SK-N-SH (cell line): ENCODE measurements at regions not wholly inside any gene's neighbourhood (a gene's known extent, or its start where the extent isn't known, plus 50 kb on each side); places are given as distances from the start of the nearest gene placed in this dataset.

ENCODE experiments used
- CTCF ChIA-PET: fragments of 300-600, 350-600 bp; formaldehyde crosslinking; extraction: SDS; loops from one replicate; lab custom pipeline; 2021; lab: Yijun Ruan, JAX
- POLR2A ChIA-PET: fragments of 350-600 bp; sonication (Branson Sonifier 250); formaldehyde crosslinking; extraction: SDS; loops from one replicate; lab custom pipeline; 2020; ENCODE audit warnings: antibody characterized with exemption, inconsistent platforms; lab: Yijun Ruan, JAX
- DNase-seq: peaks from one replicate; pipeline ENCODE4 v3.0.0; 2012
- H2AFZ ChIP-seq: fragments of 200-600 bp; sonication (generic); 2 replicates; pipeline ENCODE4 v1.8.1; 2016; ENCODE audit warnings: antibody characterized with exemption, mild to moderate bottlenecking, low read depth
- H3F3A ChIP-seq: fragments of 200-600 bp; sonication (generic); replicated peaks from 2 replicates; pipeline ENCODE3; 2016; ENCODE audit warnings: antibody characterized with exemption, mild to moderate bottlenecking; ENCODE audit not compliant: insufficient read depth
- H3K27ac ChIP-seq, 2 experiments: fragments of 200-500 bp in 1 of 2; fragments of 200-600 bp in 1 of 2; sonication (Bioruptor generic) in 1 of 2; sonication (generic), shearing (Covaris generic) in 1 of 2; 2 replicates each; pipeline versions ENCODE4 v1.5.1 to v1.6.1; 2014 to 2016; ENCODE audit warnings: low read depth in 2 of 2, inconsistent platforms in 1 of 2, low read length in 1 of 2, mild to moderate bottlenecking in 1 of 2, mixed read lengths in 1 of 2
- H3K27me3 ChIP-seq: fragments of 200-600 bp; sonication (generic), shearing (Covaris generic); 2 replicates; pipeline ENCODE4 v1.6.1; 2016; ENCODE audit warnings: mixed run types; ENCODE audit not compliant: insufficient read depth
- H3K36me3 ChIP-seq, 2 experiments: fragments of 200-500 bp in 1 of 2; fragments of 200-600 bp in 1 of 2; sonication (Bioruptor generic) in 1 of 2; sonication (generic) in 1 of 2; replicated peaks in 1 of 2; 2 replicates each; pipeline versions ENCODE3 to v1.5.1; 2014 to 2016; ENCODE audit warnings: low read length in 1 of 2, mild to moderate bottlenecking in 1 of 2; ENCODE audit not compliant: insufficient read depth in 2 of 2, control insufficient read depth in 1 of 2
- H3K4me1 ChIP-seq, 2 experiments: fragments of 200-500 bp in 1 of 2; fragments of 200-600 bp in 1 of 2; sonication (Bioruptor generic) in 1 of 2; sonication (generic), shearing (Covaris generic) in 1 of 2; 2 replicates each; pipeline versions ENCODE4 v1.5.1 to v1.6.1; 2014 to 2016; ENCODE audit warnings: low read depth in 1 of 2, low read length in 1 of 2, mixed run types in 1 of 2; ENCODE audit not compliant: insufficient read depth in 2 of 2, control insufficient read depth in 1 of 2
- H3K4me2 ChIP-seq: fragments of 200-600 bp; sonication (generic), shearing (Covaris generic); 2 replicates; pipeline ENCODE4 v1.6.1; 2017; ENCODE audit warnings: mixed run types
- H3K4me3 ChIP-seq, 2 experiments: fragments of 200-500 bp in 1 of 2; fragments of 200-600 bp in 1 of 2; sonication (Bioruptor generic) in 1 of 2; sonication (generic), shearing (Covaris generic) in 1 of 2; 2 replicates each; pipeline versions ENCODE4 v1.5.1 to v1.8.1; 2014 to 2016; ENCODE audit warnings: low read depth in 2 of 2, inconsistent platforms in 1 of 2, low read length in 1 of 2, mild to moderate bottlenecking in 1 of 2, mixed read lengths in 1 of 2, moderate library complexity in 1 of 2
- H3K79me2 ChIP-seq: fragments of 200-600 bp; sonication (generic); 2 replicates; pipeline ENCODE4 v1.8.1; 2017; ENCODE audit warnings: mild to moderate bottlenecking; ENCODE audit not compliant: insufficient read depth
- H3K9ac ChIP-seq: fragments of 200-600 bp; sonication (generic); 2 replicates; pipeline ENCODE4 v1.6.1; 2017; ENCODE audit warnings: mixed run types
- H3K9me2 ChIP-seq: fragments of 200-600 bp; sonication (generic); 2 replicates; pipeline ENCODE4 v1.6.1; 2017; ENCODE audit warnings: mixed run types
- H3K9me3 ChIP-seq: fragments of 200-600 bp; sonication (generic); 2 replicates; pipeline ENCODE4 v1.6.1; 2017; ENCODE audit warnings: mixed run types, mild to moderate bottlenecking, moderate library complexity
- H4K20me1 ChIP-seq: fragments of 200-600 bp; sonication (generic); 2 replicates; pipeline ENCODE4 v1.6.1; 2017; ENCODE audit warnings: mild to moderate bottlenecking, mixed run types; ENCODE audit not compliant: insufficient read depth
- CHD2 ChIP-seq: fragments of 150-350 bp; IDR thresholded peaks from 2 replicates; pipeline ENCODE4 v1.6.1; 2018; ENCODE audit warnings: low read length; ENCODE audit not compliant: partially characterized antibody
- ELF1 ChIP-seq: IDR thresholded peaks from 2 replicates; pipeline ENCODE4 v1.4.0; 2012
- EZH2phosphoT487 ChIP-seq: fragments of 200-600 bp; sonication (generic); IDR thresholded peaks from 2 replicates; pipeline ENCODE4 v1.6.1; 2017; ENCODE audit warnings: low read depth, mixed run types, mild to moderate bottlenecking, antibody characterized with exemption, moderate library complexity, borderline replicate concordance
- FOSL2 ChIP-seq: IDR thresholded peaks from 2 replicates; pipeline ENCODE4 v1.4.0; 2012; ENCODE audit warnings: low read depth, mild to moderate bottlenecking, moderate library complexity, borderline replicate concordance
- GABPA ChIP-seq: IDR thresholded peaks from 2 replicates; pipeline ENCODE4 v1.4.0; 2012; ENCODE audit warnings: low read depth, mild to moderate bottlenecking
- GATA2 ChIP-seq: sonication (generic); formaldehyde crosslinking; IDR thresholded peaks from 2 replicates; pipeline ENCODE4 v1.5.0; 2020; ENCODE audit warnings: mild to moderate bottlenecking, missing genetic modification reagents
- JUND ChIP-seq: IDR thresholded peaks from 2 replicates; pipeline ENCODE4 v1.4.0; 2012
- MEF2A ChIP-seq: IDR thresholded peaks from 2 replicates; pipeline ENCODE4 v1.4.0; 2012; ENCODE audit warnings: low read depth, borderline replicate concordance
- RAD21 ChIP-seq: IDR thresholded peaks from 2 replicates; pipeline ENCODE4 v1.6.1; 2012; ENCODE audit warnings: mild to moderate bottlenecking, low read length
- SIN3A ChIP-seq: IDR thresholded peaks from 2 replicates; pipeline ENCODE4 v1.6.1; 2012; ENCODE audit warnings: low read depth, mild to moderate bottlenecking, low read length, moderate library complexity, borderline replicate concordance
- TAF1 ChIP-seq: IDR thresholded peaks from 2 replicates; pipeline ENCODE4 v1.6.1; 2012; ENCODE audit warnings: low read depth, mild to moderate bottlenecking, low read length, moderate library complexity, borderline replicate concordance
- TCF12 ChIP-seq: IDR thresholded peaks from 2 replicates; pipeline ENCODE4 v1.4.0; 2012
- WGBS: methylation state at CpG from one replicate; pipeline ENCODE4 v1.1.6; 2017; ENCODE audit warnings: low lambda C conversion rate; 5-methylcytosine and 5-hydroxymethylcytosine counted together
- TF ChIP-seq, protein P1 (sequence below): IDR thresholded peaks from 2 replicates; pipeline ENCODE4 v1.4.0; 2012; ENCODE audit warnings: low read depth
- TF ChIP-seq, protein P2 (sequence below): IDR thresholded peaks from 2 replicates; pipeline ENCODE4; 2012
- TF ChIP-seq, protein P3 (sequence below): fragments of 200-600 bp; sonication (generic); IDR thresholded peaks from 2 replicates; pipeline ENCODE4 v1.6.1; 2017; ENCODE audit warnings: antibody characterized with exemption, mild to moderate bottlenecking, moderate library complexity

DNA sequence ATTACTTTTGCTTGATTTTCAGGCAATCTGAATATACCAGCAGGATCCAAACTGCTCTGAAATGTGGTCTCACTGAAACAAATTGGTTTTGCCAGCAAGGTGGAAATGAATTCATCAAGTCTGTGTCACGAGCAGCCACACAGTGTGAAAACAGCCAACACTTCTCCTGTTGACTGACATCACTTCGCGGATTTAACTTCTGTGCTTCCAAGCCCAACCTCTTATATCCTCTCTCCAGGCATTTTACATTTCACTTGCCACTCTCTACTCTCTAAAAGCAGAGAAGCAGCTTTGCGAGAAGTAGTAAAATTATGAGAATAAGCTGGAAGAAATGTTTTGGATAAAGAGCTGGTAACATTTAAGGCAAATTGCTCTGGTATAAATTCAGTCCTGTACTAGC is 106.1 kb upstream of the FRG1 start (continued):
- TF ChIP-seq EZH2phosphoT487 (no peak), FOSL2 (no peak), MEF2A (no peak), SIN3A (no peak), TAF1 (no peak), TCF12 (no peak), RAD21 (no peak)
- TF ChIP-seq, protein P1, sequence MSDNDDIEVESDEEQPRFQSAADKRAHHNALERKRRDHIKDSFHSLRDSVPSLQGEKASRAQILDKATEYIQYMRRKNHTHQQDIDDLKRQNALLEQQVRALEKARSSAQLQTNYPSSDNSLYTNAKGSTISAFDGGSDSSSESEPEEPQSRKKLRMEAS = no peak
- TF ChIP-seq, protein P2, sequence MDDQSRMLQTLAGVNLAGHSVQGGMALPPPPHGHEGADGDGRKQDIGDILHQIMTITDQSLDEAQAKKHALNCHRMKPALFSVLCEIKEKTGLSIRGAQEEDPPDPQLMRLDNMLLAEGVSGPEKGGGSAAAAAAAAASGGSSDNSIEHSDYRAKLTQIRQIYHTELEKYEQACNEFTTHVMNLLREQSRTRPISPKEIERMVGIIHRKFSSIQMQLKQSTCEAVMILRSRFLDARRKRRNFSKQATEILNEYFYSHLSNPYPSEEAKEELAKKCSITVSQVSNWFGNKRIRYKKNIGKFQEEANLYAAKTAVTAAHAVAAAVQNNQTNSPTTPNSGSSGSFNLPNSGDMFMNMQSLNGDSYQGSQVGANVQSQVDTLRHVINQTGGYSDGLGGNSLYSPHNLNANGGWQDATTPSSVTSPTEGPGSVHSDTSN = no peak

GRCh38 chr4:189835505-189835904 is 105.2 kb upstream of the FRG1 start:
- ChIA-PET POLR2A (no interaction called here), CTCF (no interaction called here)
- DNase-seq = no peak
- Histone ChIP-seq H3K79me2 (no peaks in the 10 kb centered on the region), H4K20me1 (no peaks in the 10 kb centered on the region), H3K27me3 (no peaks in the 10 kb centered on the region), H3F3A (no peaks in the 10 kb centered on the region), H3K4me2 (no peak overlapping the region), H3K9me2 (no peaks in the 10 kb centered on the region), H2AFZ (no peak overlapping the region), H3K4me1 (no peaks in the 10 kb centered on the region), H3K9ac (no peak overlapping the region), H3K27ac (no peak overlapping the region), H3K36me3 (no peaks in the 10 kb centered on the region), H3K4me3 (no peak overlapping the region), H3K9me3 (no peaks in the 10 kb centered on the region)
- TF ChIP-seq GATA2 (no peak), EZH2phosphoT487 (no peak), GABPA (no peak), ELF1 (no peak), JUND (no peak)
- 36% methylated on average over 1 of the region's 1 CpG for WGBS

DNA sequence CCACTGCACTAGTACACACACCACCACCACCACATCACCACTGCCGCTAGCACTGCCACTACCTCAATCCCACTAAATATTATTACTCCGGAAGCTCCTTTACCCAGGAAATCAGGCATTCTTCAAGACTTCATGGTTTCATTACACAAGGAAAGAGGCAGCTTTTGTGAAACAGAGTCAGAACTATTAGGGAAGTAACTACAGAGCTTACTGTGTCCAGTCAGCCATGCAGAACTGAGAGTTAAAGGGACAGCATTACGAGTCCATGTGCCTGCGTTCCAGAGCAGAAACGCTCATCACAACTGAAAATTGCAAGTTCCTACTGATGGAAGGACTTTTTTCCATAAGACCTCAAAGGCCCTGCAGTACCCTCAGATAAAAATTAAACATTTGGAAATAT is 103.2 kb upstream of the FRG1 start:
- H2AFZ ChIP-seq = no peak overlapping the region
- no peaks in the 10 kb centered on the region for H4K20me1 ChIP-seq
- H3F3A ChIP-seq = no peaks in the 10 kb centered on the region
- DNase-seq = no peak
- H3K36me3 ChIP-seq = no peaks in the 10 kb centered on the region
- H3K9me3 ChIP-seq = no peaks in the 10 kb centered on the region
- H3K4me3 ChIP-seq = no peak overlapping the region
- H3K9me2 ChIP-seq = no peaks in the 10 kb centered on the region
- H3K27ac ChIP-seq = no peak overlapping the region
- CTCF ChIA-PET = no interaction called here
- POLR2A ChIA-PET = no interaction called here
- WGBS = 59% methylated on average over 5 of the region's 5 CpGs
- no peaks in the 10 kb centered on the region for H3K79me2 ChIP-seq
- no peaks in the 10 kb centered on the region for H3K27me3 ChIP-seq
- H3K4me1 ChIP-seq = no peaks in the 10 kb centered on the region
- TF ChIP-seq, protein P3, sequence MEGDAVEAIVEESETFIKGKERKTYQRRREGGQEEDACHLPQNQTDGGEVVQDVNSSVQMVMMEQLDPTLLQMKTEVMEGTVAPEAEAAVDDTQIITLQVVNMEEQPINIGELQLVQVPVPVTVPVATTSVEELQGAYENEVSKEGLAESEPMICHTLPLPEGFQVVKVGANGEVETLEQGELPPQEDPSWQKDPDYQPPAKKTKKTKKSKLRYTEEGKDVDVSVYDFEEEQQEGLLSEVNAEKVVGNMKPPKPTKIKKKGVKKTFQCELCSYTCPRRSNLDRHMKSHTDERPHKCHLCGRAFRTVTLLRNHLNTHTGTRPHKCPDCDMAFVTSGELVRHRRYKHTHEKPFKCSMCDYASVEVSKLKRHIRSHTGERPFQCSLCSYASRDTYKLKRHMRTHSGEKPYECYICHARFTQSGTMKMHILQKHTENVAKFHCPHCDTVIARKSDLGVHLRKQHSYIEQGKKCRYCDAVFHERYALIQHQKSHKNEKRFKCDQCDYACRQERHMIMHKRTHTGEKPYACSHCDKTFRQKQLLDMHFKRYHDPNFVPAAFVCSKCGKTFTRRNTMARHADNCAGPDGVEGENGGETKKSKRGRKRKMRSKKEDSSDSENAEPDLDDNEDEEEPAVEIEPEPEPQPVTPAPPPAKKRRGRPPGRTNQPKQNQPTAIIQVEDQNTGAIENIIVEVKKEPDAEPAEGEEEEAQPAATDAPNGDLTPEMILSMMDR = no peak
- no peak for TF ChIP-seq CHD2
- H3K4me2 ChIP-seq = no peak overlapping the region
- no peak overlapping the region for H3K9ac ChIP-seq
